Sigmoid colon (tissue), 6 donors: ENCODE measurements at regions not wholly inside any gene's neighbourhood (a gene's known extent, or its start where the extent isn't known, plus 50 kb on each side); places are given as distances from the start of the nearest gene placed in this dataset.
"Not testable (repeated sequence)": the region's sequence is repeated elsewhere in the genome, so short reads cannot be mapped to it uniquely, and the experiment has no call there.

Source experiments
- DNase-seq: peaks from one replicate; pipeline ENCODE4 v3.0.0-alpha.2; 2019
- H3K27ac ChIP-seq, 4 donors: fragments of 200-600 bp; sonication (generic); one replicate each; pipeline ENCODE4 v1.5.1; 2016 to 2019; ENCODE audit warnings: mild to moderate bottlenecking in 1 of 4
- H3K27me3 ChIP-seq, 3 donors: fragments of 200-600 bp; sonication (generic); one replicate each; pipeline ENCODE4 v1.5.1; 2019; ENCODE audit warnings: mild to moderate bottlenecking in 1 of 3
- H3K36me3 ChIP-seq, 4 donors: fragments of 200-600 bp; sonication (generic); one replicate each; pipeline ENCODE4 v1.5.1; 2016 to 2019
- H3K4me1 ChIP-seq, 4 donors: fragments of 200-600 bp; sonication (generic); one replicate each; pipeline ENCODE4 v1.5.1; 2017 to 2019
- H3K4me3 ChIP-seq, 4 donors: fragments of 200-600 bp; sonication (generic); one replicate each; pipeline ENCODE4 v1.5.1; 2017 to 2019; ENCODE audit warnings: mild to moderate bottlenecking in 2 of 4, moderate library complexity in 1 of 4
- H3K9me3 ChIP-seq, 4 donors: fragments of 200-600 bp in 3 of 4; sonication (generic) in 3 of 4; one replicate each; pipeline versions ENCODE4 v1.5.1 to v1.6.1; 2013 to 2019
- EP300 ChIP-seq, 4 donors: sonication (generic); formaldehyde crosslinking; IDR thresholded peaks; one replicate each; pipeline ENCODE4 v1.6.1; 2017; ENCODE audit warnings: antibody characterized with exemption in 4 of 4
- POLR2A ChIP-seq, 2 donors: fragments of 450-650 bp; IDR thresholded peaks; one replicate each; pipeline ENCODE4 v1.6.1; 2016; ENCODE audit warnings: antibody characterized with exemption in 2 of 2, mild to moderate bottlenecking in 2 of 2, moderate library complexity in 2 of 2
- POLR2AphosphoS5 ChIP-seq, 4 donors: sonication (generic); formaldehyde crosslinking; IDR thresholded peaks; one replicate each; pipeline ENCODE4 v1.6.1; 2017; ENCODE audit warnings: antibody characterized with exemption in 4 of 4
- WGBS, 2 donors: extraction: QIAGEN DNeasy Blood & Tissue Kit; methylation state at CpG; one replicate each; pipeline ENCODE4 v1.1.7; 2013; 5-methylcytosine and 5-hydroxymethylcytosine counted together
- intact Hi-C: fragments of 100-400 bp; cut with DNase I; formaldehyde crosslinking; loops from one replicate; pipeline ENCODE4 v1.15.1; 2023
- TF ChIP-seq, protein P1 (sequence below), 4 experiments: fragments of 450-650 bp in 3 of 4; fragments of 200-600 bp in 1 of 4; IDR thresholded peaks; one replicate each; pipeline ENCODE4 v1.5.1; 2016 to 2019; ENCODE audit warnings: antibody characterized with exemption in 4 of 4, mild to moderate bottlenecking in 3 of 4, moderate library complexity in 2 of 4
- donor health status: healthy with polysubstance abuse.
- donor health status: healthy.

DNA sequence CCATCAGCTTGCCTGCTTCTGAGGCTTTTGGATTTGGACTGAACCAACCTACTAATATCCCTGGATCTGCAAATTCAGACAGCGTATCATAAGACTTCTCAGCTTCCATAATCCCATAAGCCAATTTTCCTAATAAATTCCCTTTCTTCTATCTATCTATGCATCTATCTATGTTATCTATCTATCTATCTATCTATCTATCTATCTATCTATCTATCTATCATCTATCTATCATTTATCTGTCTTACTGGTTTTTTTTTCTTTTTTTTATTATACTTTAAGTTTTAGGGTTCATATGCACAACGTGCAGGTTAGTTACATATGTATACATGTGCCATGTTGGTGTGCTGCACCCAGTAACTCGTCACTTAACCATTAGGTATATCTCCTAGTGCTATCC lies 2045.4 kb upstream of the CDH6 start:
- H3K4me1 ChIP-seq: peaks cover 0 to 8% (median 0%) of the 10 kb centered on the region in 4 donors
- WGBS, 2 donors: 79 to 89% methylated on average over 3 of the region's 3 CpGs
- H3K27me3 ChIP-seq: no peaks in the 10 kb centered on the region
- DNase-seq: no peak
- TF ChIP-seq POLR2A (IDR thresholded peaks at IDR 0.05): no peak
- TF ChIP-seq, protein P1, sequence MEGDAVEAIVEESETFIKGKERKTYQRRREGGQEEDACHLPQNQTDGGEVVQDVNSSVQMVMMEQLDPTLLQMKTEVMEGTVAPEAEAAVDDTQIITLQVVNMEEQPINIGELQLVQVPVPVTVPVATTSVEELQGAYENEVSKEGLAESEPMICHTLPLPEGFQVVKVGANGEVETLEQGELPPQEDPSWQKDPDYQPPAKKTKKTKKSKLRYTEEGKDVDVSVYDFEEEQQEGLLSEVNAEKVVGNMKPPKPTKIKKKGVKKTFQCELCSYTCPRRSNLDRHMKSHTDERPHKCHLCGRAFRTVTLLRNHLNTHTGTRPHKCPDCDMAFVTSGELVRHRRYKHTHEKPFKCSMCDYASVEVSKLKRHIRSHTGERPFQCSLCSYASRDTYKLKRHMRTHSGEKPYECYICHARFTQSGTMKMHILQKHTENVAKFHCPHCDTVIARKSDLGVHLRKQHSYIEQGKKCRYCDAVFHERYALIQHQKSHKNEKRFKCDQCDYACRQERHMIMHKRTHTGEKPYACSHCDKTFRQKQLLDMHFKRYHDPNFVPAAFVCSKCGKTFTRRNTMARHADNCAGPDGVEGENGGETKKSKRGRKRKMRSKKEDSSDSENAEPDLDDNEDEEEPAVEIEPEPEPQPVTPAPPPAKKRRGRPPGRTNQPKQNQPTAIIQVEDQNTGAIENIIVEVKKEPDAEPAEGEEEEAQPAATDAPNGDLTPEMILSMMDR (IDR thresholded peaks at IDR 0.05): no peak
- TF ChIP-seq POLR2AphosphoS5 (IDR thresholded peaks at IDR 0.05): no peak
- TF ChIP-seq EP300 (IDR thresholded peaks at IDR 0.05): no peak
- H3K27ac ChIP-seq: no peak overlapping the region
- H3K36me3 ChIP-seq: no peaks in the 10 kb centered on the region
- H3K9me3 ChIP-seq: no peaks in the 10 kb centered on the region
- H3K4me3 ChIP-seq: no peak overlapping the region
- intact Hi-C loops: no loop called here

DNA sequence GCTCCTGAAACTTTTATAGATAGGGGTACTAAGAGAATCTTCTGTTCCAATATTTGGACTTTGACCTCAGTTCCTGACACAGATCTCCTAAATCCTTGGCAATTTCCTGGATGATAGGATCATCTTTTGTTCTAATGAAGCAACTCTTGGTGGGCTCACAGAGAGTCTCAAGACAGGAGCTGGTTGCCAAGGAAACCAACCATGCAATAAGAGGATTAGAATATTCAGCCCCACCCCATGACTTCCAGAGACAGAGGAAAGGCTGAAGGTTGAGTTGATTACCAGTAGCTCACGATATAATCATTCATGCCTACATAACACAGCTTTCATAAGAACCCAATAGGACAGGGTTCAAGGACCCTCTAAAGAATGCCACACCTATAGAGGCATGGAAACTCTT lies 2050.2 kb upstream of the CDH6 start:
- H3K9me3 ChIP-seq: no peaks in the 10 kb centered on the region
- H3K36me3 ChIP-seq: no peaks in the 10 kb centered on the region
- 40 to 59% methylated on average over 1 of the region's 1 CpG for WGBS, 2 donors
- no peaks in the 10 kb centered on the region for H3K27me3 ChIP-seq
- no peak overlapping the region for H3K27ac ChIP-seq
- intact Hi-C loops: no loop called here
- TF ChIP-seq, protein P1 (IDR thresholded peaks at IDR 0.05): no peak
- TF ChIP-seq POLR2AphosphoS5 (IDR thresholded peaks at IDR 0.05) (no peak), EP300 (IDR thresholded peaks at IDR 0.05) (no peak), POLR2A (IDR thresholded peaks at IDR 0.05) (no peak)
- no peak for DNase-seq
- H3K4me3 ChIP-seq: no peak overlapping the region
- H3K4me1 ChIP-seq: no peaks in the 10 kb centered on the region

DNA sequence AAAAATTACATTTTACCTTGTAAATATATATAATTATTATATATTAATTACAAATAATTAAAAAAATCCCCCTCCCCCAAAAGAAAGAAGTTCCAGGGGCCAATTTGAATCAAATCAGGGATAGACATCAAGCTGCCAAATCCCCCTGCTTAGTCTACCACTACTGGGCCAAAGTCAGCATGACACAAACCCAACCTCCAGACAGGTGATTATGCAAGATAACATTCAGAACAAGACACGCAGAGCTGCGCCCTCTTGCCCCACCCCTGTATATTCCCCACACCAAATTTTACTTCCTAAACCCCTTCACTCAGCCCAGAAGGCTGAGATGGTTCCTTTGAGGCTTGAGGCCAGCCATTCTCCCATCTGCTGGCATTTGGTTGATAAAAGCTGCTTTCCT lies 2059.1 kb upstream of the CDH6 start:
- no peak overlapping the region for H3K27ac ChIP-seq
- WGBS, 2 donors: 71 to 78% methylated on average over 2 of the region's 2 CpGs
- no peaks in the 10 kb centered on the region for H3K36me3 ChIP-seq
- no peak for DNase-seq
- intact Hi-C loops: no loop called here
- H3K9me3 ChIP-seq: no peaks in the 10 kb centered on the region
- H3K4me1 ChIP-seq: no peaks in the 10 kb centered on the region
- no peak for TF ChIP-seq EP300 (IDR thresholded peaks at IDR 0.05)
- TF ChIP-seq POLR2A (IDR thresholded peaks at IDR 0.05): no peak
- no peak for TF ChIP-seq POLR2AphosphoS5 (IDR thresholded peaks at IDR 0.05)
- TF ChIP-seq, protein P1 (IDR thresholded peaks at IDR 0.05): no peak
- H3K4me3 ChIP-seq: no peak overlapping the region
- H3K27me3 ChIP-seq: no peaks in the 10 kb centered on the region

DNA sequence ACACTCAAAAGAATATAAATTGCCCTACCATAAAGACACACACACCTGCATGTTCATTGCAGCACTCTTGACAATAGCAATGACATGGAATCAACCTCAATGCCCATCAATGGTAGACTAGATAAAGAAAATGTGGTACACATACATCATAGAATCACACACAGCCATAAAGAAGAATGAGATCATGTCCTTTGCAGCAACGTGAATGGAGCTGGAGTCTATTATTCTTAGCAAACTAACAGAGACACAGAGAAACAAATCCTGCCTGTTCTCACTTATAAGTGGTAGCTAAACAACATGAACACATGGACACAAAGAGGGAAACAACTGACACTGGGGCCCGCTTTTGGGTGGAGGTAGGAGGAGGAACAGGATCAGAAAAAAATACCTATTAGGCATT lies 2062.2 kb upstream of the CDH6 start:
- Histone ChIP-seq H3K27ac (no peak overlapping the region), H3K4me1 (no peaks in the 10 kb centered on the region), H3K9me3 (no peaks in the 10 kb centered on the region), H3K27me3 (no peaks in the 10 kb centered on the region), H3K4me3 (no peak overlapping the region), H3K36me3 (no peaks in the 10 kb centered on the region)
- intact Hi-C loops: no loop called here
- WGBS, 2 donors: 46 to 69% methylated on average over 2 of the region's 2 CpGs
- DNase-seq: no peak
- TF ChIP-seq POLR2A (IDR thresholded peaks at IDR 0.05): no peak
- TF ChIP-seq POLR2AphosphoS5 (IDR thresholded peaks at IDR 0.05): no peak
- TF ChIP-seq, protein P1 (IDR thresholded peaks at IDR 0.05): no peak
- no peak for TF ChIP-seq EP300 (IDR thresholded peaks at IDR 0.05)

DNA sequence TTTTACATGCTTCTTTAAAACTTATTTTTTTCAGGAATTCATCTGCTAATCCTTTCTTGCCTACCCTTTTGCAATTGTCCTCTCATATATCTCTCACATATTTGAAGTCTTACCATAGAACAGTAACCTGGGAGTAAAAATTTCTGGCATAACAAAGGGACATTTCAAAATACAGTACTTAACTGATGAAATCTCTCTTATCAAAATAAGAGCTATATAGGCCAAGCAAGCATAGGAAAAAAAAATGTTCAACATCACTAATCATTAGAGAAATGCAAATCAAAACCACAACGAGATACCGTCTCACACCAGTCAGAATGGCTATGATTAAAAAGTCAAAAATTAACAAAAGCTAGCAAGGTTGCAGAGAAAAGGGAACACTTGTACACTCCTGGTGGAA lies 2062.7 kb upstream of the CDH6 start:
- TF ChIP-seq, protein P1 (IDR thresholded peaks at IDR 0.05): no peak
- no peak for TF ChIP-seq POLR2A (IDR thresholded peaks at IDR 0.05)
- no peak for TF ChIP-seq POLR2AphosphoS5 (IDR thresholded peaks at IDR 0.05)
- no peak for TF ChIP-seq EP300 (IDR thresholded peaks at IDR 0.05)
- intact Hi-C loops: no loop called here
- DNase-seq: no peak
- Histone ChIP-seq H3K36me3 (no peaks in the 10 kb centered on the region), H3K9me3 (no peaks in the 10 kb centered on the region), H3K27me3 (no peaks in the 10 kb centered on the region), H3K4me1 (no peaks in the 10 kb centered on the region), H3K4me3 (no peak overlapping the region), H3K27ac (no peak overlapping the region)
- WGBS, 2 donors: 53 to 83% methylated on average over 2 of the region's 2 CpGs

DNA sequence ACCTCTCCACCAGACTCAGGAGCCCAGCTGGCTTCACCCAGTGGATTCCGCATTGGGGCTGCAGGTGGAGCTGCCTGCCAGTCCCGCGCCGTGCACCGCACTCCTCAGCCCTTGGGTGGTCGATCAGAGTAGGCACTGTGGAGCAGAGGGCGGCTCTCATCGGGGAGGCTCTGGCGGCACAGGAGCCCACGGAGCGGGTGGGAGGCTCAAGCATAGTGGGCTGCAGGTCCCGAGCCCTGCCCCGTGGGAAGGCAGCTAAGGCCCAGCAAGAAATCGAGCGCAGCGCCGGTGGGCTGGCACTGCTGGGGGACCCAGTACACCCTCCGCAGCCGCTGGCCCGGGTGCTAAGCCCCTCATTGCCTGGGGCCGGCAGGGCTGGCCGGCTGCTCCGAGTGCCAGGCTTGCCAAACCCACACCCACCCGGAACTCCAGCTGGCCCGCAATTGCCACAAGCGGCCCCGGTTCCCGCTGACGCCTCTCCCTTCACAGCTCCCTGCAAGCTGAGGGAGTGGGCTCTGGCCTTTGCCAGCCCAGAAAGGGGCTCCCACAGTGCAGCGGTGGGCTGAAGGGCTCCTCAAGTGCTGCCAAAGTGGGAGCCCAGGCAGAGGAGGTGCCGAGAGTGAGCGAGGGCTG lies 2065.8 kb upstream of the CDH6 start:
- H3K27me3 ChIP-seq, H3K36me3 ChIP-seq, intact Hi-C loops, H3K4me3 ChIP-seq, H3K9me3 ChIP-seq, H3K4me1 ChIP-seq, DNase-seq, H3K27ac ChIP-seq: not testable (repeated sequence)
- WGBS, 2 donors: 95 to 97% methylated on average over 32 of the region's 32 CpGs

DNA sequence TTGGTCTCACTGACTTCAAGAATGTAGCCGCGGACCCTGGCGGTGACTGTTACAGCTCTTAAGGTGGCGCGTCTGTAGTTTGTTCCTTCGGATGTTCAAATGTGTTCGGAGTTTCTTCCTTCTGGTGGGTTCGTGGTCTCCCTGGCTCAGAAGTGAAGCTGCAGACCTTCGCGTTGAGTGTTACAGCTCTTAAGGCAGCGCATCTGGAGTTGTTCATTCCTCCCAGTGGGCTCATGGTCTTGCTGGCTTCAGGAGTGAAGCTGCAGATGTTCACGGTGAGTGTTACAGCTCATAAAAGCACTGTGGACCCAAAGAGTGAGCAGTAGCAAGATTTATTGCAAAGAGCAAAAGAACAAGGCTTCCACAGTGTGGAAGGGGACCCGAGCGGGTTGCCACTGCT lies 2067.0 kb upstream of the CDH6 start:
- H3K27me3 ChIP-seq, H3K4me3 ChIP-seq, H3K27ac ChIP-seq, intact Hi-C loops, H3K36me3 ChIP-seq, DNase-seq, H3K9me3 ChIP-seq, H3K4me1 ChIP-seq: not testable (repeated sequence)
- WGBS, 2 donors: 87 to 90% methylated on average over 14 of the region's 14 CpGs
